Heart right ventricle (tissue), 16 donors: ENCODE measurements at regions not wholly inside any gene's neighbourhood (a gene's known extent, or its start where the extent isn't known, plus 50 kb on each side); places are given as distances from the start of the nearest gene placed in this dataset.

ENCODE experiments used
- ATAC-seq, 8 donors: fragments of 200-7000 bp; cut with Tn5 transposase; one replicate each; pipeline ENCODE4 v1.9.1; 2020; ENCODE audit warnings: mild to moderate bottlenecking in 8 of 8, moderate library complexity in 8 of 8, moderate number of reproducible peaks in 1 of 8
- DNase-seq, 2 donors: peaks; one replicate each; pipeline ENCODE4 v3.0.0-alpha.2; 2020
- H3K27ac ChIP-seq, 10 donors: fragments of 200-600 bp; sonication (generic) in 2 of 10; one replicate each; pipeline versions ENCODE4 v1.5.0 to v1.8.0; 2020 to 2022; ENCODE audit warnings: mild to moderate bottlenecking in 3 of 10
- H3K27me3 ChIP-seq, 7 donors: fragments of 200-600 bp; one replicate each; pipeline ENCODE4 v1.8.0; 2021 to 2022; ENCODE audit warnings: mild to moderate bottlenecking in 2 of 7
- H3K36me3 ChIP-seq, 9 donors: fragments of 200-600 bp; sonication (generic) in 1 of 9; one replicate each; pipeline versions ENCODE4 v1.5.0 to v1.8.0; 2020 to 2022; ENCODE audit warnings: mild to moderate bottlenecking in 2 of 9
- H3K4me1 ChIP-seq, 9 donors: fragments of 200-600 bp; sonication (generic) in 1 of 9; one replicate each; pipeline versions ENCODE4 v1.5.0 to v1.8.0; 2020 to 2022; ENCODE audit warnings: mild to moderate bottlenecking in 4 of 9
- H3K4me3 ChIP-seq, 10 donors: fragments of 200-600 bp; sonication (generic) in 2 of 10; one replicate each; pipeline versions ENCODE4 v1.5.0 to v1.8.0; 2020 to 2022; ENCODE audit warnings: mild to moderate bottlenecking in 7 of 10, moderate library complexity in 2 of 10
- H3K9me3 ChIP-seq, 11 donors: fragments of 200-600 bp in 10 of 11; sonication (generic) in 2 of 11; one replicate each; pipeline versions ENCODE4 v1.5.0 to v1.8.0; 2013 to 2022; ENCODE audit warnings: mild to moderate bottlenecking in 2 of 11, control low read depth in 1 of 11, moderate library complexity in 1 of 11
- WGBS, 2 donors: extraction: QIAGEN DNeasy Blood & Tissue Kit; methylation state at CpG; one replicate each; pipeline ENCODE4 v1.1.7; 2013; ENCODE audit warnings: inconsistent platforms in 1 of 2; 5-methylcytosine and 5-hydroxymethylcytosine counted together
- intact Hi-C, 10 donors: fragments of 100-400 bp; cut with DNase I; formaldehyde crosslinking; loops; one replicate each; pipeline versions ENCODE4 v1.11.1 to v1.14.2; 2022
- TF ChIP-seq, protein P1 (sequence below), 9 donors: fragments of 200-600 bp; sonication (generic) in 2 of 9; IDR thresholded peaks; one replicate each; pipeline versions ENCODE4 v1.5.0 to v1.8.0; 2021 to 2022; ENCODE audit warnings: antibody characterized with exemption in 9 of 9, mild to moderate bottlenecking in 5 of 9, moderate library complexity in 1 of 9
- donor health status: Arrhythmogenic right ventricular cardiomyopathy.
- donor health status: ischemic (EF 13 %, LVEDD 7.1; RV severe dilation, severe dysfunction).
- donor health status: healthy with polysubstance abuse.
- donor health status: DM: no; HTN: yes; CAD: no.
- donor health status: DM: no; HTN: no; CAD: no.
- donor health status: ischemic (EF 25% LVEDD 6.9; RV normal size, moderate dysfunction).
- donor health status: ischemic (EF 25% LVEDD 5.7; RV mildly dilated, moderate dysfunction).
- donor health status: healthy.
- donor health status: DM: yes; HTN: yes; CAD: no.
- donor health status: Ischemic cardiomyopathy.
- donor health status: ischemic (EF 35%, LVEDD 5.7; RV mildly dilated, moderate dysfunction).
- donor health status: nonischemic (EF 11% LVEDD 7.7; RV severe dilation, severe dysfunction).
- donor health status: DM: yes; HTN: yes; CAD: no.
- donor health status: PGD.
- donor health status: ischemic (EF 29% LVEDD 5.4; RV normal size, mild dysfunction).
- donor health status: nonischemic (EF 23%, LVEDD 6.1; RV moderate dilation, normal function).

DNA sequence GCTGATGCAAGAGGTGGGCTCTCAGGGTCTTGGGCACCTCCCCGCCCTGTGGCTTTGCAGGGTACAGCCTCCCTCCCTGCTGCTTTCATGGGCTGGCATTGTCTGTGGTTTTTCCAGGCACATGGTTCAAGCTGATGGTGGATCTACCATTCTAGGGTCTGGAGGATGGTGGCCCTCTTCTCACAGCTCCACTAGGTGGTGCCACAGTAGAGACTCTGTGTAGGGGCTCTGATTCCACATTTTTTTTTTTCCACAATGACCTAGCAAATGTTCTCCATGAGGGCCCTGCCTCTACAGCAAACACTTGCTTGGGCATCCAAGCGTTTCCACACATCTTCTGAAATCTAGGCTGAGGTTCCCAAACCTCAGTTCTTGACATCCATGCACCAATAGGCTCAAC lies 657.9 kb upstream of the CT83 start:
- no peaks in the 10 kb centered on the region for H3K36me3 ChIP-seq
- peaks cover 0 to 27% (median 0%) of the 10 kb centered on the region in 11 donors for H3K9me3 ChIP-seq
- TF ChIP-seq, protein P1, sequence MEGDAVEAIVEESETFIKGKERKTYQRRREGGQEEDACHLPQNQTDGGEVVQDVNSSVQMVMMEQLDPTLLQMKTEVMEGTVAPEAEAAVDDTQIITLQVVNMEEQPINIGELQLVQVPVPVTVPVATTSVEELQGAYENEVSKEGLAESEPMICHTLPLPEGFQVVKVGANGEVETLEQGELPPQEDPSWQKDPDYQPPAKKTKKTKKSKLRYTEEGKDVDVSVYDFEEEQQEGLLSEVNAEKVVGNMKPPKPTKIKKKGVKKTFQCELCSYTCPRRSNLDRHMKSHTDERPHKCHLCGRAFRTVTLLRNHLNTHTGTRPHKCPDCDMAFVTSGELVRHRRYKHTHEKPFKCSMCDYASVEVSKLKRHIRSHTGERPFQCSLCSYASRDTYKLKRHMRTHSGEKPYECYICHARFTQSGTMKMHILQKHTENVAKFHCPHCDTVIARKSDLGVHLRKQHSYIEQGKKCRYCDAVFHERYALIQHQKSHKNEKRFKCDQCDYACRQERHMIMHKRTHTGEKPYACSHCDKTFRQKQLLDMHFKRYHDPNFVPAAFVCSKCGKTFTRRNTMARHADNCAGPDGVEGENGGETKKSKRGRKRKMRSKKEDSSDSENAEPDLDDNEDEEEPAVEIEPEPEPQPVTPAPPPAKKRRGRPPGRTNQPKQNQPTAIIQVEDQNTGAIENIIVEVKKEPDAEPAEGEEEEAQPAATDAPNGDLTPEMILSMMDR (IDR thresholded peaks at IDR 0.05) = no peak
- H3K27ac ChIP-seq = no peak overlapping the region
- intact Hi-C loops = no loop called here
- H3K4me3 ChIP-seq = no peak overlapping the region
- no peak for DNase-seq
- H3K4me1 ChIP-seq = no peaks in the 10 kb centered on the region
- ATAC-seq = no peak
- 71 to 89% methylated on average over 1 to 2 of the region's 2 CpGs for WGBS, 2 donors
- no peaks in the 10 kb centered on the region for H3K27me3 ChIP-seq

DNA sequence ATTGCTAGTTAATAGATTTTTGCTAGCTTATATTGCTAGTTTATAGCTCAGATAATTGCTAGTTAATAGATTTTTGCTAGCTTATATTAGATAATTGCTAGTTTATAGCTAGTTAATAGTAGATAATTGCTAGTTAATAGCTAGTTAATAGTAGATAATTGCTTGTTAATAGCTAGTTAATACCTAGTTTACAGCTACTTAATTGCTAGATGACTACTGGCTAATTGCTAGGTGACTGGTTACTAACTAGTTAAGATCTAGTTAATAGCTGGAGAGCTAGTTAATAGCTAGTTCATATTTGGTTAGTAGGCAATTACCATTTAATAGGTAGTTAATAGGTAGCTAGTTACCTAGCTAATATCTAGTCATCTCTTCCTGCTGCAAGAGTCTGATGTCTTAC lies 633.8 kb upstream of the CT83 start:
- no peaks in the 10 kb centered on the region for H3K36me3 ChIP-seq
- H3K4me1 ChIP-seq = no peaks in the 10 kb centered on the region
- DNase-seq (no peak), ATAC-seq (no peak)
- intact Hi-C loops = no loop called here
- TF ChIP-seq, protein P1 (IDR thresholded peaks at IDR 0.05) = no peak
- no peak overlapping the region for H3K27ac ChIP-seq
- H3K27me3 ChIP-seq = no peaks in the 10 kb centered on the region
- H3K9me3 ChIP-seq = peaks cover 0 to 58% (median 0%) of the 10 kb centered on the region in 11 donors
- no peak overlapping the region for H3K4me3 ChIP-seq

DNA sequence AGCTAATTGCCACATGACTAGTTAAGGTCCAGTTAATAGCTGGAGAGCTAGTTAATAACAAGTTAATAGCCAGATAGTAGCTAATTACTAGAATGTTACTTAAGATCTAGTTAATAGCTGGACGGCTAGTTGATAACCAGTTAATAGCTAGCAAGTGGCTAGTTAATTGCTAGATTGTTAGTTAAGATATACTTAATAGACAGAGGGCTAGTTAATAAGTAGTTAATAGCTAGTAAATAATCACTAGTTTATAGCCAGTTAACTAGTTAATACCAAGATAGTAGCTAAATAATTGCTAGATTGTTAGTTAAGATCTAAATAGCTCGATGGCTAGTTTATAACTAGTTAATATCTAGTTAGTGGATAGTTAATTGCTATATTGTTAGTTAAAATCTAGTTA lies 632.6 kb upstream of the CT83 start:
- TF ChIP-seq, protein P1 (IDR thresholded peaks at IDR 0.05) = no peak
- intact Hi-C loops = no loop called here
- WGBS, 2 donors = 98% methylated on average over 2 of the region's 2 CpGs
- H3K9me3 ChIP-seq = peaks cover 0 to 66% (median 0%) of the 10 kb centered on the region in 11 donors
- H3K27ac ChIP-seq = no peak overlapping the region
- ATAC-seq (no peak), DNase-seq (no peak)
- H3K4me3 ChIP-seq = no peak overlapping the region
- no peaks in the 10 kb centered on the region for H3K36me3 ChIP-seq
- no peaks in the 10 kb centered on the region for H3K27me3 ChIP-seq
- H3K4me1 ChIP-seq = no peaks in the 10 kb centered on the region

DNA sequence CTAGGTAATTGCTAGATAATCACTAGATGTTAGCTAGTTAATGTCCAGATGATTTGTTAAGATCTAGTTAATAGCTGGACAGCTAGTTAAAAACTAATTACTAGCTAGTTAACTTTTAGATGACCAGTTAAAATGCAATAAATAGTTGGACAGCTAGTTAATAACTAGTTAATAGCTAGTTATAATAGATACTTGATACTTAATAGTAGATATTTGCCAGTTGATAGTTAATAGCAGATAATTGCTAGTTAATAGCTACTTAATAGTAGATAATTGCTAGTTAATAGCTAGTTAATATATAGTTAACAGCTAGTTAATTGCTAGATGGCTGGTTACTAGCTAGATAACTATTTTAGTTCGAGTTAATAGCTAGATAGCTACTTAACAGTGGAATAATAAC lies 631.4 kb upstream of the CT83 start:
- Histone ChIP-seq H3K9me3 (peaks cover 0 to 66% (median 0%) of the 10 kb centered on the region in 11 donors), H3K27me3 (no peaks in the 10 kb centered on the region), H3K36me3 (no peaks in the 10 kb centered on the region), H3K27ac (no peak overlapping the region), H3K4me1 (no peaks in the 10 kb centered on the region), H3K4me3 (no peak overlapping the region)
- 83 to 90% methylated on average over 1 of the region's 1 CpG for WGBS, 2 donors
- intact Hi-C loops = no loop called here
- DNase-seq = no peak
- TF ChIP-seq, protein P1 (IDR thresholded peaks at IDR 0.05) = no peak
- ATAC-seq = no peak

DNA sequence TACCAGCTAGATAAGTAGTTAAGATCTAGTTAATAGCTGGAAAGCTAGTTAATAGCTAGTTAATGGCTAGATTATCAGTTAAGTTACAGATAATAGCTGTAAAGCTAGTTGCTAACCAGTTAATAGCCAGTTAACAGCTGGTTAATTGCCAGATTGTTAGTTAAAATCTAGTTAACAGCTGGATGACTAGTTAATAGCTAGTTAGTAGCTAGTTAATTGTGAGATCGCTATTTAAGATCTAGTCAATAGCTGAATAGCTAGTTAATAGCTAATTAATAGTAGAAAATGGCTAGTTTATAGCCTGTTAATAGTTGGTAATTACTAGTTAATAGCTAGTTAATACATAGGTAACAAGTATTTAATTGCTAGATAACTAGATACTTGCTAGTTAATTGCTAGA lies 630.5 kb upstream of the CT83 start:
- no peak for DNase-seq
- ATAC-seq = no peak
- TF ChIP-seq, protein P1 (IDR thresholded peaks at IDR 0.05) = no peak
- Histone ChIP-seq H3K27me3 (no peaks in the 10 kb centered on the region), H3K27ac (no peak overlapping the region), H3K4me3 (no peak overlapping the region), H3K9me3 (peaks cover 0 to 66% (median 0%) of the 10 kb centered on the region in 11 donors), H3K4me1 (no peaks in the 10 kb centered on the region), H3K36me3 (no peaks in the 10 kb centered on the region)
- intact Hi-C loops = no loop called here
- 95% methylated on average over 1 of the region's 1 CpG for WGBS, 2 donors
